Neural progenitor cell (in vitro differentiated cells): ENCODE measurements at regions not wholly inside any gene's neighbourhood (a gene's known extent, or its start where the extent isn't known, plus 50 kb on each side); places are given as distances from the start of the nearest gene placed in this dataset.

Experiments
- DNase-seq: peaks from one replicate; pipeline ENCODE4 v3.0.0-alpha.2; 2016; ENCODE audit warnings: low spot score
- H2AFZ ChIP-seq: fragments of 200-600 bp; sonication (generic); replicated peaks from 2 replicates; pipeline ENCODE4 v1.6.1; 2016; ENCODE audit warnings: antibody characterized with exemption
- H3F3A ChIP-seq: fragments of 200-600 bp; sonication (generic); 2 replicates; pipeline ENCODE4 v1.6.1; 2016; ENCODE audit warnings: antibody characterized with exemption, low read depth
- H3K27ac ChIP-seq: fragments of 200-600 bp; sonication (generic); 2 replicates; pipeline ENCODE4 v1.5.1; 2016; ENCODE audit warnings: mild to moderate bottlenecking
- H3K27me3 ChIP-seq: fragments of 200-600 bp; sonication (generic); 2 replicates; pipeline ENCODE4 v1.6.1; 2016; ENCODE audit warnings: mild to moderate bottlenecking, moderate library complexity
- H3K36me3 ChIP-seq: fragments of 200-600 bp; sonication (generic); 2 replicates; pipeline ENCODE4 v1.5.1; 2016
- H3K4me1 ChIP-seq: fragments of 200-600 bp; sonication (generic); 2 replicates; pipeline ENCODE4 v1.6.1; 2016; ENCODE audit warnings: mixed run types
- H3K4me2 ChIP-seq: fragments of 200-600 bp; sonication (generic); 2 replicates; pipeline ENCODE4 v1.6.1; 2016
- H3K4me3 ChIP-seq: fragments of 200-600 bp; sonication (generic); 2 replicates; pipeline ENCODE4 v1.5.1; 2016
- H3K79me2 ChIP-seq: fragments of 200-600 bp; sonication (generic); 2 replicates; pipeline ENCODE4 v1.6.1; 2016; ENCODE audit warnings: low read depth
- H3K9ac ChIP-seq: fragments of 200-600 bp; sonication (generic); 2 replicates; pipeline ENCODE4 v1.6.1; 2016
- H3K9me3 ChIP-seq: fragments of 200-600 bp; sonication (generic); 2 replicates; pipeline ENCODE4 v1.5.1; 2016; ENCODE audit warnings: low read depth
- H4K20me1 ChIP-seq: fragments of 200-600 bp; sonication (generic); 2 replicates; pipeline ENCODE4 v1.6.1; 2016; ENCODE audit warnings: low read depth
- H3K27ac Mint-ChIP-seq: 3 replicates; pipeline ENCODE4 v1.8.0; 2021; ENCODE audit warnings: mixed read lengths
- H3K27me3 Mint-ChIP-seq: 2 replicates; pipeline ENCODE4 v1.8.0; 2022; ENCODE audit warnings: low read depth, mild to moderate bottlenecking, inconsistent platforms, moderate library complexity, mixed read lengths; ENCODE audit not compliant: insufficient read depth
- H3K36me3 Mint-ChIP-seq: 3 replicates; pipeline ENCODE4 v1.8.0; 2021; ENCODE audit warnings: mixed read lengths
- H3K4me1 Mint-ChIP-seq: 3 replicates; pipeline ENCODE4 v1.8.0; 2021; ENCODE audit warnings: mixed read lengths
- H3K4me3 Mint-ChIP-seq: 3 replicates; pipeline ENCODE4 v1.8.0; 2021; ENCODE audit warnings: mild to moderate bottlenecking, moderate library complexity, mixed read lengths
- H3K9me3 Mint-ChIP-seq: 3 replicates; pipeline ENCODE4 v1.8.0; 2020; ENCODE audit warnings: mixed read lengths
- EZH2 ChIP-seq: fragments of 200-600 bp; sonication (generic); IDR thresholded peaks from 2 replicates; pipeline ENCODE4 v1.6.1; 2017; ENCODE audit warnings: antibody characterized with exemption, mild to moderate bottlenecking, moderate library complexity
- EZH2phosphoT487 ChIP-seq: fragments of 200-600 bp; sonication (generic); IDR thresholded peaks from 2 replicates; pipeline ENCODE4 v1.6.1; 2017; ENCODE audit warnings: antibody characterized with exemption
- TF ChIP-seq, protein P1 (sequence below): fragments of 200-600 bp; sonication (generic); IDR thresholded peaks from 2 replicates; pipeline ENCODE4 v1.5.1; 2017; ENCODE audit warnings: antibody characterized with exemption, mild to moderate bottlenecking

DNA sequence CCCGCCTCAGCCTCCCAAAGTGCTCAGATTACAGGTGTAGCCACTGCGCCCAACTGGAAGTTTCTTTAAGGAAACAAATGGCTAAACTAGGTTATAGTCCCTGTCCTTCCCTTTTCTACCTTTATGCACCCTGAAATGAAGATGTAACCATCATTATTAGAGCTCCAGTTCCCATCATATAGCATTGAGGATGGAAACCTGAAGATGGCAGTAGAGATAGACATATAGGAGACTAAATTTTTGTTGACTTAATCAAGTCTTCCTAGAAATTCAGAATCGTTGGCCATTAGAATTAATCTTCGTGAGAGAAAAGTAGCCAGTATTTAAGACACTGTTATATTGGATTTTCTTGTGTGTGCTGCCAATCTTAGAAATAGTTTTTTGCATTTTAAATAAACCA is 1016.3 kb upstream of the NCAM2 start:
- DNase-seq, result no peak
- H3K27ac Mint-ChIP-seq, result no peak overlapping the region

DNA sequence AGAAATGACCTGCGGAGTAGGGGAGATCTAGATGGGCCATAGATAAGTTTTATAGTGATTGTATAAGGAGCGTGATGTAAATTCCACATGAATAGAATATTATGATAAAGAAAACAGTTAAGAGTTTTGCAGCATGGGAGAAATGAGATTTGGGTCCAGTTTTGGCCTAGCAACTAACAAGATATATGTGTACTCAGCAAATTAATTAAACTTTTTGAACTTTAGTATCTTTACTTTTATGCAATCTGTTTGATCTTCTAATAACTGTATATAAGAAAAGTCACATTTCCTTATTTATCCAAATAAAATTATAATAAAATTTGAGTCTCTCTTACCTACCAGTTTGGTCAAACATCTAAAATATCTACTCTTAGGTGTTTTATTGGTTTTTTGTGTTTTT is 1011.8 kb upstream of the NCAM2 start:
- Histone ChIP-seq H3K9ac (no peak overlapping the region), H3K9me3 (no peaks in the 10 kb centered on the region), H3K36me3 (no peaks in the 10 kb centered on the region), H3K27me3 (no peaks in the 10 kb centered on the region), H3F3A (no peaks in the 10 kb centered on the region), H3K79me2 (no peaks in the 10 kb centered on the region), H3K4me1 (no peaks in the 10 kb centered on the region), H4K20me1 (no peaks in the 10 kb centered on the region), H2AFZ (no peak overlapping the region), H3K4me2 (no peak overlapping the region), H3K27ac (no peak overlapping the region), H3K4me3 (no peak overlapping the region)
- Mint-ChIP-seq H3K27ac (no peak overlapping the region), H3K27me3 (no peaks in the 10 kb centered on the region), H3K36me3 (no peaks in the 10 kb centered on the region), H3K9me3 (no peaks in the 10 kb centered on the region), H3K4me3 (no peak overlapping the region), H3K4me1 (no peaks in the 10 kb centered on the region)
- no peak for DNase-seq
- TF ChIP-seq, protein P1, sequence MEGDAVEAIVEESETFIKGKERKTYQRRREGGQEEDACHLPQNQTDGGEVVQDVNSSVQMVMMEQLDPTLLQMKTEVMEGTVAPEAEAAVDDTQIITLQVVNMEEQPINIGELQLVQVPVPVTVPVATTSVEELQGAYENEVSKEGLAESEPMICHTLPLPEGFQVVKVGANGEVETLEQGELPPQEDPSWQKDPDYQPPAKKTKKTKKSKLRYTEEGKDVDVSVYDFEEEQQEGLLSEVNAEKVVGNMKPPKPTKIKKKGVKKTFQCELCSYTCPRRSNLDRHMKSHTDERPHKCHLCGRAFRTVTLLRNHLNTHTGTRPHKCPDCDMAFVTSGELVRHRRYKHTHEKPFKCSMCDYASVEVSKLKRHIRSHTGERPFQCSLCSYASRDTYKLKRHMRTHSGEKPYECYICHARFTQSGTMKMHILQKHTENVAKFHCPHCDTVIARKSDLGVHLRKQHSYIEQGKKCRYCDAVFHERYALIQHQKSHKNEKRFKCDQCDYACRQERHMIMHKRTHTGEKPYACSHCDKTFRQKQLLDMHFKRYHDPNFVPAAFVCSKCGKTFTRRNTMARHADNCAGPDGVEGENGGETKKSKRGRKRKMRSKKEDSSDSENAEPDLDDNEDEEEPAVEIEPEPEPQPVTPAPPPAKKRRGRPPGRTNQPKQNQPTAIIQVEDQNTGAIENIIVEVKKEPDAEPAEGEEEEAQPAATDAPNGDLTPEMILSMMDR, result no peak
- TF ChIP-seq EZH2phosphoT487 (no peak), EZH2 (no peak)

More for the DNA sequence above, 1016.3 kb upstream of the NCAM2 start:
- no peak overlapping the region for H3K4me2 ChIP-seq
- H3K4me1 Mint-ChIP-seq, result no peaks in the 10 kb centered on the region
- no peak overlapping the region for H2AFZ ChIP-seq
- no peaks in the 10 kb centered on the region for H3F3A ChIP-seq
- H3K9me3 Mint-ChIP-seq, result no peaks in the 10 kb centered on the region
- no peaks in the 10 kb centered on the region for H3K9me3 ChIP-seq
- TF ChIP-seq, protein P1, result peak; percentile 39
- no peak for TF ChIP-seq EZH2phosphoT487
- H3K4me3 Mint-ChIP-seq, result no peak overlapping the region
- no peaks in the 10 kb centered on the region for H4K20me1 ChIP-seq
- H3K27me3 ChIP-seq, result no peaks in the 10 kb centered on the region
- H3K4me1 ChIP-seq, result no peaks in the 10 kb centered on the region
- no peaks in the 10 kb centered on the region for H3K27me3 Mint-ChIP-seq
- no peak overlapping the region for H3K9ac ChIP-seq
- no peak overlapping the region for H3K27ac ChIP-seq
- no peak overlapping the region for H3K4me3 ChIP-seq
- no peaks in the 10 kb centered on the region for H3K36me3 Mint-ChIP-seq
- no peaks in the 10 kb centered on the region for H3K36me3 ChIP-seq
- no peaks in the 10 kb centered on the region for H3K79me2 ChIP-seq

GRCh38 chr21:19987671-19988070 is 1010.5 kb upstream of the NCAM2 start:
- no peak for DNase-seq

More at GRCh38 chr21:19987671-19988070, 1010.5 kb upstream of the NCAM2 start:
- H3K36me3 Mint-ChIP-seq, result no peaks in the 10 kb centered on the region
- no peak overlapping the region for H3K27ac Mint-ChIP-seq
- H3K4me3 Mint-ChIP-seq, result no peak overlapping the region
- no peaks in the 10 kb centered on the region for H3K79me2 ChIP-seq
- no peak for TF ChIP-seq EZH2
- TF ChIP-seq, protein P1, result no peak
- TF ChIP-seq EZH2phosphoT487, result no peak
- no peak overlapping the region for H3K9ac ChIP-seq
- H3K4me1 ChIP-seq, result no peaks in the 10 kb centered on the region
- H4K20me1 ChIP-seq, result no peaks in the 10 kb centered on the region
- H3K9me3 ChIP-seq, result no peaks in the 10 kb centered on the region
- H3K4me3 ChIP-seq, result no peak overlapping the region
- no peaks in the 10 kb centered on the region for H3K36me3 ChIP-seq
- H3K9me3 Mint-ChIP-seq, result no peaks in the 10 kb centered on the region
- no peaks in the 10 kb centered on the region for H3K27me3 ChIP-seq
- no peak overlapping the region for H2AFZ ChIP-seq
- H3K4me1 Mint-ChIP-seq, result no peaks in the 10 kb centered on the region
- H3K27ac ChIP-seq, result no peak overlapping the region
- H3K4me2 ChIP-seq, result no peak overlapping the region
- H3K27me3 Mint-ChIP-seq, result no peaks in the 10 kb centered on the region
- H3F3A ChIP-seq, result no peaks in the 10 kb centered on the region
